ENCODE measurements at regions not wholly inside any gene's neighbourhood (a gene's known extent, or its start where the extent isn't known, plus 50 kb on each side); places are given as distances from the start of the nearest gene placed in this dataset.

DNA sequence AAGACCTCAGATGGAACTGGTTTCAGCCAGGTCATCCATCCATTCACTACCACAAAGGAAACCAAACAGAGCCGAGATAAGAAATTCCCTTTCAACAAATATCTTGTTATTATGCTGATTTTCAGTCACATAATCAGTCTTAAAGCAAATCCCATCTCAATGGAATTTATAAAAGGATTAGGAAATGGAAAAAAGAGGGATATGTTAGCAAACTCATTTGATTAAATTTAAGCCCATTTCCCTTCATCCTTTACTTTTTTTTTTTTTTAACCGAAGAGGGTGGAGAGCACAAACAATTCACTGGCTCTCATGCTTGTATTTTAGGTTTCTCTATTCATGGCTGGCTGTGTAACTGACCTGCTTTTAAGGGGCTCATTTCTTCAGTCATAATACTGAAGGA lies 109.0 kb upstream of the GATA6 start:
- Histone ChIP-seq H3K9me3 (no peaks in the 10 kb centered on the region), H3K4me3 (ENCODE audit: low read depth, low read length) (no peak overlapping the region), H3K4me1 (no peaks in the 10 kb centered on the region), H3K36me3 (no peaks in the 10 kb centered on the region), H3K27me3 (no peaks in the 10 kb centered on the region)
- no peak for DNase-seq
- TF ChIP-seq, protein P1, sequence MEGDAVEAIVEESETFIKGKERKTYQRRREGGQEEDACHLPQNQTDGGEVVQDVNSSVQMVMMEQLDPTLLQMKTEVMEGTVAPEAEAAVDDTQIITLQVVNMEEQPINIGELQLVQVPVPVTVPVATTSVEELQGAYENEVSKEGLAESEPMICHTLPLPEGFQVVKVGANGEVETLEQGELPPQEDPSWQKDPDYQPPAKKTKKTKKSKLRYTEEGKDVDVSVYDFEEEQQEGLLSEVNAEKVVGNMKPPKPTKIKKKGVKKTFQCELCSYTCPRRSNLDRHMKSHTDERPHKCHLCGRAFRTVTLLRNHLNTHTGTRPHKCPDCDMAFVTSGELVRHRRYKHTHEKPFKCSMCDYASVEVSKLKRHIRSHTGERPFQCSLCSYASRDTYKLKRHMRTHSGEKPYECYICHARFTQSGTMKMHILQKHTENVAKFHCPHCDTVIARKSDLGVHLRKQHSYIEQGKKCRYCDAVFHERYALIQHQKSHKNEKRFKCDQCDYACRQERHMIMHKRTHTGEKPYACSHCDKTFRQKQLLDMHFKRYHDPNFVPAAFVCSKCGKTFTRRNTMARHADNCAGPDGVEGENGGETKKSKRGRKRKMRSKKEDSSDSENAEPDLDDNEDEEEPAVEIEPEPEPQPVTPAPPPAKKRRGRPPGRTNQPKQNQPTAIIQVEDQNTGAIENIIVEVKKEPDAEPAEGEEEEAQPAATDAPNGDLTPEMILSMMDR (IDR thresholded peaks at IDR 0.05; ENCODE audit: low read depth, low read length): no peak

DNA sequence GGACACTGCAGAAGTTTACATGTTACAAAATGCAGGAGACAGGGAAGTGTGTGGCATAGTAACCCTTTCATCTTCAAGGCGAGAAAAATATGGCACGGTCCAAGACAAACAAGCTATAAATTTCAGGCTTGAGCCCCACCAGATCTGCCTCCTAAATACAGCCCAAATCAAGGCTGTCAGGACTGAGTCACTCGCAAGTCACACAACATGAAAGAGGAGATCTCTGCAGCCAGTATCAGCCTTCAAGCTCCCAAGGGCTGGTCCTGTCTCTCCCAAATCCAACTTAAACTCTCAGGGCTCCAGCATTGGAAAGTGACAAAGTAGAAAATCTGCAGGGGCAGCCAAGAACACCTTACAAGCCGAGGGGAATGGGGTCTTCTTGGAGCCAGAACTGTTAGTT lies 106.3 kb upstream of the GATA6 start:
- Histone ChIP-seq H3K36me3 (no peaks in the 10 kb centered on the region), H3K4me3 (ENCODE audit: low read depth, low read length) (no peak overlapping the region), H3K4me1 (no peaks in the 10 kb centered on the region), H3K27me3 (no peaks in the 10 kb centered on the region), H3K9me3 (no peaks in the 10 kb centered on the region)
- no peak for DNase-seq
- TF ChIP-seq, protein P1 (IDR thresholded peaks at IDR 0.05; ENCODE audit: low read depth, low read length): no peak

DNA sequence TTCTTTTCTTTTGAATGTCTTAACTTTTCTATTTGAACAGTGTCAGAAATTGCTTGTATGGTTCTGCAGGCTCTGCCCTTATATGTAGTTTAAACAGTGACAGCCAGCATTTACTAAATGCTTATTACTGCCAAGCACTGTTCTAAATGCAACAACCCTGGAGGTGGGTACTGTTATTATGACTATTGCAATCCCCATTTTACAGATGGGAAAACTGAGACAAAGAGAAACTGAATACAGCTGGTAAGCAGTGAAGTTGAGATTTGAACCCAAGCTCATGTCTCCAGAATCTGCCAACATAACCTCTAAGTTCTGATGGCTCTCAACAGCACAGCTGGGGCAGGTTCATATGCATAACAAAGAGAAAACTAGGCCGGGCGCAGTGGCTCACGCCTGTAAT lies 105.7 kb upstream of the GATA6 start:
- Histone ChIP-seq H3K4me1 (no peaks in the 10 kb centered on the region), H3K4me3 (ENCODE audit: low read depth, low read length) (no peak overlapping the region), H3K36me3 (no peaks in the 10 kb centered on the region), H3K27me3 (no peaks in the 10 kb centered on the region), H3K9me3 (no peaks in the 10 kb centered on the region)
- TF ChIP-seq, protein P1 (IDR thresholded peaks at IDR 0.05; ENCODE audit: low read depth, low read length): no peak
- no peak for DNase-seq

- DNase-seq: no peak
- Histone ChIP-seq H3K4me1 (no peaks in the 10 kb centered on the region), H3K36me3 (no peaks in the 10 kb centered on the region), H3K4me3 (ENCODE audit: low read depth, low read length) (no peak overlapping the region), H3K9me3 (no peaks in the 10 kb centered on the region), H3K27me3 (no peaks in the 10 kb centered on the region)
- TF ChIP-seq, protein P1 (IDR thresholded peaks at IDR 0.05; ENCODE audit: low read depth, low read length): no peak
Observed at GRCh38 chr18:22064581-22064980, 104.8 kb upstream of the GATA6 start.

- no peaks in the 10 kb centered on the region for H3K9me3 ChIP-seq
- TF ChIP-seq, protein P1 (IDR thresholded peaks at IDR 0.05; ENCODE audit: low read depth, low read length): no peak
- H3K4me1 ChIP-seq: no peaks in the 10 kb centered on the region
- H3K36me3 ChIP-seq: no peaks in the 10 kb centered on the region
- H3K27me3 ChIP-seq: no peaks in the 10 kb centered on the region
- no peak for DNase-seq
- no peak overlapping the region for H3K4me3 ChIP-seq (ENCODE audit: low read depth, low read length)
Observed at GRCh38 chr18:22065311-22065710, 104.1 kb upstream of the GATA6 start.

- Histone ChIP-seq H3K36me3 (no peaks in the 10 kb centered on the region), H3K4me3 (ENCODE audit: low read depth, low read length) (no peak overlapping the region), H3K9me3 (no peaks in the 10 kb centered on the region), H3K27me3 (no peaks in the 10 kb centered on the region), H3K4me1 (no peaks in the 10 kb centered on the region)
- TF ChIP-seq, protein P1 (IDR thresholded peaks at IDR 0.05; ENCODE audit: low read depth, low read length): no peak
- no peak for DNase-seq
Observed at GRCh38 chr18:22066083-22066485, 103.3 kb upstream of the GATA6 start.
